ENCODE measurements at regions not wholly inside any gene's neighbourhood (a gene's known extent, or its start where the extent isn't known, plus 50 kb on each side); places are given as distances from the start of the nearest gene placed in this dataset.
"Not testable (repeated sequence)": the region's sequence is repeated elsewhere in the genome, so short reads cannot be mapped to it uniquely, and the experiment has no call there.

DNA sequence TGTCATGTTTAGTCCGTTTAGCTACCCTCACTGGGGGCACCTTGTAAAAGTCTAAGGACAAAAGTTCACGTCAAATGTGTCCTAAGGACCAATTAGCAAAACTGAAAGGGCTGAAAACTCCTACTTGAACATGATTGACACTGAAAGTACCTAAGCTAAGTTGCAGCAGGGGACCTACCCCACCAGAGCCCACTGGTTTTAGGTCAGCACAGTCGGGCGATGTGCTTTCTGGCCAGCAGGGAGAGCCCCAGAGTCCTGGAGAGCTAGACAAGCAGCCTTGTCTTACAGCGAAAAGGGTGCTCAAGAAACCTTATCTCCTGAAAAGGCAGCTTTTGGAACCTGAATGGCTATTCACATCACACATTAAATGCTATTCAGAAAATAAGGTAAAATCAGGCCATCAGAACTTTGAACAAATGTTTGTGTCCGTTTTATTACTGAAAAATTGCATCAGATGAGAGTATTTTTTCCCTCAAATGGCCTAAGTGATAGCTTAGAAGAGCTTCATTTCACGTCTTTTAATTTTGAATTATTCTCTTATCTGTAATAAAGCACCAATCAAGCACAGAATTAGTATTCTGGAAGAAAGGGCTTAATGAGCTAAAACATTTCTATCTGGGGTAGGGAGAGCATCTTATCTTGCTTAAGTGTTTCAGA, 52.2 kb upstream of the MKI67 start:
- DNase-seq (ENCODE audit: low read depth in 4 of 4, low spot score in 3 of 4): no peak

DNA sequence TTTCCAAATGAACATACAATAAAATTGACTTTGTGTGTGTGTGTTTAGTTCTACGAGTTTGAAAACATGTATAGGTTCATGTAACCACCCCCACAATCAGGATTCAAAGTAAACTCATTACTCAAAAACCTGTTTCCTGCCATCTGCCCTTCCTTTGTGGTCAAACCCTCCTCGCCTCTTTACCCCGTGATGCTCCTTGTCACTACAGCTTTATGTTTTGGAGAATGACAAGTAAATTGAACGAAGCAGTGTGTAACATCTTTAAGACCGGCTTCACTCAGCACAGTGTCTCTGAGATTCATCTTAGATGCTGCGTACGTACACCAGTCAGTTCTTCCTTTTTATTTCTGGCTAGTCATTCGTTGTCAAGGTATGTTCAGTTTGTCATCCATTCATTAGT, 54.6 kb upstream of the MKI67 start:
- no peak for DNase-seq (ENCODE audit: low read depth in 4 of 4, low spot score in 3 of 4)

DNA sequence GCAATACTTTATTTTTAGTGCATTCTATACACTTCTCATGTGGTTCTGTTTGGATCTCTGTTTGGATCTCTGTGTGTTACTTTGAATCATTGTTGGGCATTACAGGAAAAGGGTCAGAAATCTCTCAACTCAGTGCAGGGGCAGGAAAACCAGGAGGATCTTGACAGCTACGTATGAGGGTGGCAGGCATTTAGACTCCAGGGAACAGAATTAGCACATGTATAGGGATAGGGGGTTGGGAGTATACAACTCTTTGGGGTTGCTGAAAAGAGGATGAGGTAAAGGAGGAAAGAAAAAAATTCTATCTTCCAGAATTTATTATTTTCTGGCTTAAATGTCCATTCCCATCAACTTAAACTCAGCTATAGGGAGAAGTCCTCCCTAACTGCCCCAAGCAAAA, 59.4 kb upstream of the MKI67 start:
- DNase-seq (ENCODE audit: low read depth in 4 of 4, low spot score in 3 of 4): no peak

DNA sequence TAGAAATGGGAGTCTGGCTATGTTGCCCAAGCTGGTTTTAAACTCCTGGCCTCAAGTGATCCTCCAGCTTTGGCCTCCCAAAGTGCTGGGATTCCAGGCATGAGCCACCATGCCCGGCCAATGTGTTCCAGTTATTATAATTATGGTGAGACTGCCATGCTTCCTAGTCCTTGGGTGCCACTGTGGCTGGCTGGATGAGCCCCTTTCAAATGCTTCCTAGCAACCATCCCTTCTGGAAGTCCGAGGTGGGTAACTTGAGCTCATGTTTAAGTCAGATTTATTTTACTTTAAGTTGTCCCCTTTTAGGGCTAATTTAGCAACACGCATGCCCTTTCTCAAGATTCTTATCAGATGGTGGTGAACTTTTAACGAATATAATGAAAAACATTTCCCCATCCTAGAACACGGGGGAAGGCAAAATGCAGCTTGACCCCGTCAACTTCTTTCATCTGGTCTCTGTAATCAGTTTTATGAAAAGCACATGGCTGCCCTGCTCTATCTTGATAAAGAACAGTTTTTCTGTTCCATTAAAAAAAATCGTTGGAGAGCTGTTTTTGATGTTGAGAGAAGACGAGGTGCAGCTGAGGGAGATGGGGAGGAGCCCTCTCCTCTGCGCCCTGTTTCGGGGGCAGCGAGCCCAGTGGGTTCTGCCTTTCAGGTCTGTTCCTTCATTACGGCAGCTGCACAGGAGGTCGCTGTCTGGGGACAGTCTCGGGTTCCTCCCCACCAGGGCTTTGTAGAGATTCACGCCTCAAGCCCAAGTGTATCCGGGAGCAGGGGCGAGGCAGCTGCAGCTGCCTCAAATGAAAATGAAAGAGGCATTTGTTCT, 61.0 kb upstream of the MKI67 start:
- no peak for DNase-seq (ENCODE audit: low read depth in 4 of 4, low spot score in 3 of 4)

DNA sequence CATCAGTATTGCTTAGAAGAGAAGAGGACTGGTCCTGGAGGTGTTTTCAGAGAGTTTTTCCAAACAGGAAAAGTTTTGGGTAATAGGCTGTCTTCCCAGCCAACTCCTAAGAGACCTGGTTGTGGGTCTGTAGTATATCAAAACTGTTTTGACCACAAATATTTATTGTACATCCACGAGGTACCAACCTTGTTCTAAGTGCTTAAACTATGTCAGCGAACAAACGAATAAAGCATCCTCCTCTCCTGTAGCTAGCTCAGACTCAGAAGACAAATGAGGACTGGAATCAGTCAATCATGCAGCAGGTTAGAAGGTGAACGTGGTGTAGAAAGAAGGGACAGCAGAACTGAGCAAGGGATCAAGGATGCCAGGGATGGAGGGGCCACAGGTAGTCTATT, 61.6 kb upstream of the MKI67 start:
- no peak for DNase-seq (ENCODE audit: low read depth in 4 of 4, low spot score in 3 of 4)

DNA sequence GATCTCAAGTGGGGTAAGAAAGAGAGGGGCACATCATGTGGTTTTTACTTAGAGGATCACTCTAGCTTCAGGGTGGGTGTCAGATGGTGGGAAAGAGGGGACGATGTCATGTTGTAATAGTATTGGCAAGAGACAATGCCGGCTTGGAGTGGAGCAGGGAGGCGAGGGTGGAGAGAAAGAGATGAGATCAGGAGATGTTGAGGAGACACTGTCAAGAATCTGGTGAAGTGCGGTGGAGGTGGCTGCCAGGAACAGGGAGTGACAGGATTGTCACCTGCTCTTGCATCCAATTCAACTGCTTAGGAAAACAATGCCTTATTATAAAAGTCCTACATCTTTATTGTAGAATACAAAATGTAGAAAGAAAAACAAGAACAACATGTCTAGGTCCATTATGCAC, 63.0 kb upstream of the MKI67 start:
- DNase-seq (ENCODE audit: low read depth in 4 of 4, low spot score in 3 of 4): no peak

DNA sequence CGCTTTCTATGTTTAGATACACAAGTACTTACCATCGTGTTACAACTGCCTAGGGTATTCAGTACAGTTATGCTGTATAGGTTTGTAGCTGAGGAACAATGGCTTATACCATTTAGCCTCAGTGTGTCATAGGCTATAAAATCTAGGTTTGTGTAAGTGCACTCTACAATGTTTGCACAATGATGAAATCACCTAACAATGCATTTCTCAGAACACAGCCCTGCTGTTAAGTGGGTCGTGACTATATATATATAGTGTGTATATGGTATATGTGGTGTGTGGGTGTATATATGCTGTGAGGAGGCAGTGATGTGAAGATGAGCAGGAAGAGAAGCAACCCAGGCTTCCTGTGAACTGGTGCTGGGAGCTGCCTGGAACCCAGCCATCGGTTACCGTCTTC, 65.6 kb upstream of the MKI67 start:
- no peak for DNase-seq (ENCODE audit: low read depth in 4 of 4, low spot score in 3 of 4)

DNA sequence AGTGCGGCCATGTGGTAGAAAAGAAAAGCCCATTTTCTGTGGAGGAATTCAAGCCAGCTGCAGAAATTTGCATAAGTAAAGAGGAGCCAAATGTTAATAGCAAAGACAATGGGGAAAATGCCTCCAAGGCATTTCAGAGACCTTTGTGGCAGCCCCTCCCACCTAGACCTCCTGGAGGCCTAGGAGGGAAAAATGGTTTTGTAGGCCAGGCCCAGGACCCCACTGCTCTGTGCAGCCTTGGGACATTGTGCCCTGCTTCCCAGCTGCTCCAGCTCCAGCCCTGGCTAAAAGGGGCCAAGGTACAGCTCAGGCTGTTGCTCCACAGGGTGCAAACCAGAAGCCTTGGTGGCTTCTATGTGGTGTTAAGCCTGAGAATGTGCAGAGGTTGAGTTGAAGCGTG, 75.6 kb upstream of the MKI67 start:
- DNase-seq (ENCODE audit: low read depth in 4 of 4, low spot score in 3 of 4): not testable (repeated sequence)

DNA sequence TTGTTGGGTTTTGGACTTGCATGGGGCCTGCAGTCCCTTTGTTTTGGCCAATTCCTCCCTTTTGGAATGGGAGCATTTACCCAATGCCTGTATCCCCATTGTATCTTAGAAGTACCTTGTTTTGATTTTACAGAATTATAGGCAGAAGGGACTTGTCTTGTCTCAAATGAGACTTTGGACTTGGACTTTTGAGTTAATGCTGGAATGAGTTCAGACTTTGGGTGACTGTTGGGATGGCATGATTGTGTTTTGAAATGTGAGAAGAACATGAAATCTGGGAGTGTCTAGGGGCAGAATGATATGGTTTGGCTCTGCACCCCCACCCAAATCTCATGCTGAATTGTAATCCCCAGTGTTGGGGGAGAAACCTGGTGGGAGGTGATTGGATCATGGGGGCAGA, 76.8 kb upstream of the MKI67 start:
- no peak for DNase-seq (ENCODE audit: low read depth in 4 of 4, low spot score in 3 of 4)

DNA sequence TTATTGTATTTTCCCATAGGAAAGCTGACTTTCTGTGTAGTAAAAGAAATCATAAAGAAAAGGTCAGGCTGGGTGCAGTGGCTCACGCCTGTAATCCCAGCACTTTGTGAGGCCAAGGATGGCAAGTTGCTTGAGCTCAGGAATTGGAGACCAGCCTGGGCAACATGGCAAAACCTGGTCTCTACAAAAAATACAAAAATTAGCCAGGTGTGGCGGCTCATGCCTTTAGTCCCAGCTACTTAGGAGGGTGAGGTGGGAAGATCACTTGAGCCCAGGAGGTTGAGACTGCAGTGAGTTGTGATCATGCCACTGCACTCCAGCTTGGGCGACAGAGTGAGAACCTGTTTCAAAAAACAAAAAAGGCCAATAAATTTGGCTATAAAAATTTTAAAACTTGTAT, 79.4 kb upstream of the MKI67 start:
- DNase-seq (ENCODE audit: low read depth in 4 of 4, low spot score in 3 of 4): not testable (repeated sequence)

DNA sequence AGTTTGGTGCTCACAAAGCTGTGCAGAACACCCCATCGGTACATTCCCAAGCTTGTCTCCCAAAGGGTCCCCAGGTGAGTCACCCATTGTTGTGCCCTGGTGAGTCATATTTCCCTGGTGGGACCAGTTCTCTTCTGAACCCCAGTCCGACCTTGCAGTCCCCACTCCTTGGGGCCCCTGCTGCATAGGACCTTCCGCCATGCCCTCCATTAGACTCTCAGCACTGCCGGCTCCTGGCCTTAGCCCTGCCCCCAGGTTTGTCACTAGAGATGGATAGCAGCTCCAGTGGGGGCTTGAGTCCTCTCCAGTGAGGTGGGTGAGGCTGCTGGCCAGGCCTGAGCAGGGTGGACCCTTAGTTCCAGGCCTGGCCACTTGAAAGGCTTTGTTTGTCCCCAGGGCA, 80.5 kb upstream of the MKI67 start:
- DNase-seq (ENCODE audit: low read depth in 4 of 4, low spot score in 3 of 4): no peak

DNA sequence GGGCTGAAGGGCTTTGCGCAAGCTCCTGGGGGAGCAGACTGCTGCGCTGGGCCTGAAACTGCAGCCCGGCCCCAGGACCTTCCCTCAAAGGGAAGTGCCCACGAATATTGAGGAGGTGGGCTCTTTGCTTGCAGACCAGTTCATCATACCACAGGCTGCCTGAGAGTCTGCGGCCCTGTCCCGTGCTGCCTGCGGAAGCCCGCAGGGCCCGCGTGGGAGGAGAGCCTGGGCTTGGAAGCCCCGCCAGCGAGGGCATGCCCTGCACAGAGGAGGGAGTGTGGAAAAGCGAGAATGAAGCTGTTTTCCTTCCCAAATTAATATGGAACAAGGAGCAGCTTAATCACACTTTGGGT, 83.6 kb upstream of the MKI67 start:
- no peak for DNase-seq (ENCODE audit: low read depth in 4 of 4, low spot score in 3 of 4)

DNA sequence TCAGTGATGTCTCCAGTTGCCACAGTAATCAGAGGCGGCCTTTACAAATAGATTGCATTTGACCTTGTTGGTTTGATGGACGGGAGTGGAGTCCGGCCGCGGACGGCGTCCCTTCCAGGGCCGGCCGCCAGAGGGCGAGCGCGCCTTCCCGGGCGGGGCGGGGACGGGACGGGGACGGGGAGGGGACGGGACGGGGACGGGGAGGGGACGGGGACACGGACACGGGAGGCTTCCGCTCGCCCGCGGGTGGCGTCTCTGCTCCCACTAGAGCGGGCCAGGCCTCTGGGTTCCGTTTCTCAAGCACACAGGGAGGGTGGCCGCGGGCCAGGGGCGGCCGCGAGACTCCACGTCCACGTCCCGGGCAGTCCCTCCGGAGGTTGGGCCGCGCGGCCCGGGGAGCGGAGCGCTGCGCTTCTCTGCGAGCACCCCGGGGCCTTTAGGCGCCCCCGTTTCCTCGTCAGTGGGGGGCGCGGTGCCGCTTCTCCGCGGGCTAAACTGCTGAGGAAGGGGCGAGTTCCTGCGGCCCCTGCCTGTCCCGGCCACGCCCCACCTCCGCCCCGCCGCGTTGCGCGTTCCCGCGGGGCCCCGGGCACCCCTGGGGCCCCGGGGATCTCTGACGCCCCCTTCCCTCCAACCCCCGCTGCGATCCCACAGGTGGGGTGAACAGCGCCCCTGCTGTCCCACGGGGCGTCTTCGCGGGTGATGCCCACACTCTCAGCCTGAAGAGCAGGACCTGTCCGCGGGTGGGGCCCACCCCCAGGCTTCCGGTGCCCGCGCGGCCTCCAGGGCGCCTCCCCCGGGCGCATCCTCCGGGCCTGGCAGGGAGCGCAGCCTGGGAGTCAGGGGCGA, 84.2 kb upstream of the MKI67 start:
- DNase-seq (ENCODE audit: low read depth in 4 of 4, low spot score in 3 of 4): peak; percentile 17 to 39 (median 27)

DNA sequence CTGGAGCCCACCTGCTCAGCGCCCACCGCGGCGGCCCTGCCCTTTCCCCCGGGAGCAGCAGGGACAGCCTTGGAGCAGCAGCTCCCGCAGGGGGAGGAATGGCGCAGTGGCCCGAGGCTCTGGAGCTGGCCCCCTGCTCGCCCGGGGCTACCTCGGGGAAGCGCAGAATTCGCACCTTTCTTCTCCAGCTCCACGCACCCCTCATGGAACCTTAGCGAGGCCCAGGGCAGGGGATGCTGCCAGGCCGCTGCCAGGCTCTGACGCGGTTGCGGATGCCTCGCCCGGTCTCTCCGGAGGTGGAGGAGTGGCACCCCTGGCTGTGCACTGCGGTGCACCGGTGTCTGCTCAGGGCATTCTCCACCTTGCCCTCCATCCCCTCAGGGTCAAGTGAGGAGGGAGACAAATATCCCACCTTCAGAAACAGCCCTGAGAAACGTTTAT, 84.9 kb upstream of the MKI67 start:
- no peak for DNase-seq (ENCODE audit: low read depth in 4 of 4, low spot score in 3 of 4)

DNA sequence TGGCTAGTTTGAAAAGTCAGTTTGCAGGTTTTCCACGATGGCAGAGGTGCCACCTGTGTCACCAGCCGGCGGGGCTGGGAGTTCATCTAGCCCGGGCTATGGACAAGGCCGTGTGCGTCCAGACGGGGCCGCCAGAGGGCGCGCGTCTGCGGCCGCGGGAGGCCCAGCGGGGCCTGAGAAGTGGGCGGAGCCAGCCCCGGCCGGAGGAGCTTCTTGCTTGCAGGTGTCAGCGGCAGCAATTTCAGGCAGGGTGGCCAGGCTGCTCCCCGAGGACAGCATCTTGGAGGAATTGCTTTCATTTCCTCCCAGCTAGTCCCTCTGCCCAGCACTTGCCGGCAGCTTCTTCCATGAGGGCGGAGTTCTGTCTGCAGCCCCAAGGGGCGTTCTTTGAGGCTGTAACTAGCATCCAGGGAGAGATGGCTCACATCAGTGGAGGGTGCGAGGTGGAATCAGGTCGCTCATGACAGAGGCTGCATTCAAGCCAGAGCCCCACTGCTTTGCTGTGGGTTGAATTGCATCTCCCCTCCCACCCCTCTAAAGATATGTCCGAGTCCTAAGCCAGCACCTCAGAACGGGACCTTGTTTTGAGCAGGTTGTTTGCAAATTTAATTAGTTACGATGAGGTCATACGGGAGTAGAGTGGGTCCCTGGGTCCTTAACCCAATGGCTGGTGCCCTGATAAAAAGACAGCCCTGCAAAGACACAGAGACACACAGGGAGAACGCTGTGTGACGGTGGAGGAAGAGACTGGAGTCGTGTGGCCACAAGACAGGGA, 85.9 kb upstream of the MKI67 start:
- DNase-seq (ENCODE audit: low read depth in 4 of 4, low spot score in 3 of 4): peak; percentile 60 to 78 (median 74)

DNA sequence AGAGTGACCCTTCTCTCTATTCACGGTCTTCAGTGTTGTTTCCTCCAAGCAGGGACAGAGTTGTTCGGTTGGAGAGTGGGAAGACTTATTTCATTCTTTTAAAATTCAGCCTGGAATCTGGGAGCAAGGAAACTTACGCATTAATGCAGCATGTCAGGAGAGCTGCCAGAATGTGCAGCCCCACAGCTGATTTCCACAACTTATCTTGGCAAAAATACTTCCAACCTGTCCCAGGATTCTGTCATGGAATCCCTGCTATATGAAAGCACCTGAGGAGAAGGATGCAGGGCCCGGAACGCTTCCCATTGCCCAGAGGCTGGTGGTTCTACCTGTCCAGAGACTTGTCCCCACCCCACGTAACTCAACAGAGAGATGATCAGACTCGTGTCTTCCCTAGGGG, 86.9 kb upstream of the MKI67 start:
- no peak for DNase-seq (ENCODE audit: low read depth in 4 of 4, low spot score in 3 of 4)

DNA sequence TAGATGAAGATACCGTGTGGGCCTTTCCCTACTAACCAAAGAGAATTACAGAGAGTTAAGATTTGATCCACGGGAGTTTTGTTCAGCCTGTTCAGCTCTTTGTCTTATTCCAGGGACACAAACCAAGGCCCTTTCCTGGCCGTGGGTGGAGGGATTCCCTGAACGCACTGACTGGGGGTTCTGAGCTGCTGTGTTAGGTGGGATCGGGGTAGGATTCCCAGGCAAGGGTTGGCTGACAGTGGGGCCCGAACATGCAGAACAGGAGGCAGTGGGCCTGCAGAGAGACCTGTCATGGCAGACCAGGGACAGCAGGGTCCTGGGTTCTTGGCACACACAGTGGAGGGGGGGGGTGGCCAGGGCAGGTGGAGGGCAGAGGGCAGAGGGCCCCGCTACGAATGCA, 89.5 kb upstream of the MKI67 start:
- no peak for DNase-seq (ENCODE audit: low read depth in 4 of 4, low spot score in 3 of 4)

DNA sequence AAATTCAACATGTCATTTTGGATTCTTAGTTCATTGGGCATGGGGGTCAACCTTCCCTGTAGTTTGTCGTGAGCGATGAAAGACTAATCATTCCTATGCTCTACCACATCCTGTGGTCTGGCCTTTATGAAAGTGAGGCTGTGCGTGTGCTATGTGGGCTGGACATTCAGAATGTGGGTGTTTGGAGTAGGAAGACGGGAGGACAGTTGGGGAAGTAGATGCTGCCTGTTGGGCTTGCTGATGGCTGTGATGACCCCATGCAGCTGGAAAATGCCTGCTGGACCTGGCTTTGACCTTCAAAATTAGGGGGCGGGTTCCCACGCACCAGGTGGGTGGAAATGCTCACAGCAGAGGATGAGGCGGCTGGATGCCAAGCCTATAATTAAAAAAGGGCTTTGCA, 90.9 kb upstream of the MKI67 start:
- DNase-seq (ENCODE audit: low read depth in 4 of 4, low spot score in 3 of 4): no peak

DNA sequence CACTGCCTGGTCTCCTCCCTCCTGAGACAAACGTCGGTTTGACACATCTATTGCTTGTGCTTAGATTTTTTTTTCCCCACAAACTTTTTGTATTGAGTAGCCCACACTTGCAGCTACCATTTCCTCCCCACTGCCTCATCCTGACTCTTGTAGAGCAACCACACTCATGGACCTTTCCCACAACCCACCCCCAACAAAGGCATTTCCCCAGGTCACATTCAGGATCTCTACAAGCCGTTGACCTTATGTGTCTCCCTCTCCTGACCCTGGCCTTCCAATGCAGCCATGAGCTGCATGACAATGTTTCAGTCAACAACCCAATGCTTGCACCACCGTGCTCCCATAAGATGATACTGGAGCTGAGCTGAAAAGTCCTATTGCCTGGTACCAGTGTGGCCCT, 91.9 kb upstream of the MKI67 start:
- no peak for DNase-seq (ENCODE audit: low read depth in 4 of 4, low spot score in 3 of 4)

DNA sequence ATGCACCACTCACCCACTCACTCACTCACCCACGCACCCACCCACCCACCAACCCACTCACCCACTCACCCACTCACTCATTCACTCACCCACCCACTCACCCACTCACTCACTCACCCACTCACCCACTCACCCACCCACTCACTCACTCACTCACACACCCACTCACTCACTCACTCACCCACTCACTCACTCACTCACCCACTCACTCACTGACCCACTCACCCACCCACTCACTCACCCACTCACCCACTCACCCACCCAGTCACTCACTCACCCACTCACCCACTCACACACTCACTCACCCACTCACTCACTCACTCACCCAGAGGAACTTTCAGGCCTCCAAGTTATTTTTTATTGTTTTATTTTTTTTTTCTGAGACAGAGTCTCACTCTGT, 93.1 kb upstream of the MKI67 start:
- no peak for DNase-seq (ENCODE audit: low read depth in 4 of 4, low spot score in 3 of 4)

DNA sequence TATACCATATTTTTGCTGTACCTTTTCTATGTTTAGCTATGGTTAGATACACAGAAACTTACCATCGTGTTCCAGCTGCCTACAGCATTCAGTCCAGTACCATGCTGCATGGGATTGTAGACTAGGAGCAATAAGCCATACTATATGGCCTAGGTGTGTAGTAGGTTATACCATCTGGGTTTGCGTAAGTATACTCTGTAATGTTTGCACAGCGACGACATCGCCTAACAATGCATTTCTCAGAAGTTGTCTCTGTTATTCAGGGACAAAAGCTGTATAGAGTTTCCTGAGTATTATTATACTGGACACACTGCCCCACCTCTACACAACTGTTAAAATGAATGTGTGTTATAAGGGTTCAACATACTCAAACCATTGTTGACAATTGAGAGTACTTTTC, 93.8 kb upstream of the MKI67 start:
- DNase-seq (ENCODE audit: low read depth in 4 of 4, low spot score in 3 of 4): no peak

All from right renal pelvis (tissue), 4 donors.